ENCODE measurements at regions not wholly inside any gene's neighbourhood (a gene's known extent, or its start where the extent isn't known, plus 50 kb on each side); places are given as distances from the start of the nearest gene placed in this dataset.

DNA sequence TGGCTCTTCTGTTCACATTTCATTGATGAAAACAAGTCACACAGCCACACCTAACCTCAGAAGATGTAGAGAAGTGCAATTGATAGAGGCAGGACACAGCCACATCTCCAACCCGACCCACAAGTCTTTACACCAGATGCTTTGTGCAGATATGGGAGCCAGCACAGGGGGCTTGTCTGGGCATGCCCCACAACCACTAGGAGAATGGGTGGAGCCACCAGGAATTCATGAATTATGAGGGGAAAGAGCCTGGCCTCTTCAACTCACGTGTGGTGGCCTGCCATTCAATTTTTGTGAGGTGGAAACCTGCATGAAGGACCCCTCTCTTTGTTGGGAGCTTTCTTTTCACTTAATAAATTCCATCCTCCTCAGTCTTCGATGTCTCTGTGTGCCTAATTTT is 79.1 kb downstream of the OGFRL1 start:
- TF ChIP-seq REST (IDR thresholded peaks at IDR 0.05; ENCODE audit: low read depth) = no peak
- no peak for TF ChIP-seq YY1 (IDR thresholded peaks at IDR 0.05; ENCODE audit: low read depth)
- no peak for TF ChIP-seq TCF12 (IDR thresholded peaks at IDR 0.05; ENCODE audit: low read depth)
- TF ChIP-seq EP300 (IDR thresholded peaks at IDR 0.05; ENCODE audit: borderline replicate concordance) = no peak
- TF ChIP-seq RAD21 (IDR thresholded peaks at IDR 0.05; ENCODE audit: low read depth) = no peak
- TF ChIP-seq TEAD4 (IDR thresholded peaks at IDR 0.05) = no peak
- TF ChIP-seq ZBTB7A (IDR thresholded peaks at IDR 0.05; ENCODE audit: low read depth) = no peak
- no peak for TF ChIP-seq EGR1 (IDR thresholded peaks at IDR 0.05)
- TF ChIP-seq FOXM1 (IDR thresholded peaks at IDR 0.05; ENCODE audit: borderline replicate concordance, low read depth) = no peak

All from Ishikawa (cell line).